ENCODE measurements at regions not wholly inside any gene's neighbourhood (a gene's known extent, or its start where the extent isn't known, plus 50 kb on each side); places are given as distances from the start of the nearest gene placed in this dataset.
"Not testable (repeated sequence)": the region's sequence is repeated elsewhere in the genome, so short reads cannot be mapped to it uniquely, and the experiment has no call there.

DNA sequence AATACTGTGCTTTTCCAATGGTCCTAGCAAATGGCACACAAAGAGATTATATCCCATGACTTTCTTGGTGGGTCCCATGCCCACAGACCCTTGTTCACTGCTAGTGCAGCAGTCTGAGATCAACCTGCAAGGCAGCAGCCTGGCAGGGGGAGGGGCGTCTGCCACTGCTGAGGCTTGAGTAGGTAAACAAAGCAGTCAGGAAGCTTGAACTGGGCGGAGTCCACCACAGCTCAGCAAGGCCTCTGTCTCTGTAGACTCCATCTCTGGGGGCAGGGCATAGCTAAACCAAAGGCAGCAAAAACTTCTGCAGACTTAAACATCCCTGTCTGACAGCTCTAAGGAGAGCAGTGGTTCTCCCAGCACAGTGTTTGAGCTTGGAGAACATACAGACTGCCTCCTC lies 82.9 kb downstream of the ZNF737 start:
- DNase-seq (ENCODE audit: low spot score) = no peak

DNA sequence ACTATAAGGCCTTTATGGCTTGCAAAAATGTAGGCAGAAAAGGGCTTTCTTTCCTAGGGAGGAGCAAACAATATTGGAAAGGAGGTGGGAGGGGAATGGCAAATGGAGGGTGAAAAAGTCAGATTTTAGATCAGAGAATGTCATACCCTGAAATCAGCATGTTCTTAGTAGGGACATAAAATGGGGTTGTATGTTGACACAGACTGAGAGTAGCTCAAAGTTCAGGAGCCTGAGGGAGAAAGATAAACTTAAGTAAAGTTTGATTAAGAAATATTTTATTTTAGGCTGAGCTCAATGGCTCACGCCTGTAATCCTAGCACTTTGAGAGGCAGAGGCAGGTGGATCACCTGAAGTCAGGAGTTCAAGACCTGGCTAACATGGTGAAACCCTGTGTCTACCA lies 83.8 kb downstream of the ZNF737 start:
- DNase-seq (ENCODE audit: low spot score) = no peak

DNA sequence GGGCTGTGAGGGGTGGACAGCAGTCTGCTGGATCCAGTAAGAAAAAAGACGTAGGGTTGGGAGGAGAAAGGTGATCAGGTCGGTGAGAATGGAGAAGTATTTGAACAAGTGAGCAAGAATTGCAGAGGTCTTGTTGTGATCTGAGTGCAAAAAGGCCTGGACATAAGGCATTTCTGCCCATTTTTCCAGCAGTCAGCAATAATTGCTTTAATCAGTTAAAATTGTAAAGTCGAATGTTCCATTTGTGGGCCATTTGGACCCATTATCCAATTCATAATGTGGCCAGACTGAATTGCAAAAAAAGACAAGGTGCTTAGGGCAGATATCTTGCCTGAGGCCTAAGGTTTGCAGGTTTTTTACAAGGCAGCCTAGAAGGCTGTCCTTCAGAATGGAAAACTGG lies 86.1 kb downstream of the ZNF737 start:
- DNase-seq (ENCODE audit: low spot score) = no peak

DNA sequence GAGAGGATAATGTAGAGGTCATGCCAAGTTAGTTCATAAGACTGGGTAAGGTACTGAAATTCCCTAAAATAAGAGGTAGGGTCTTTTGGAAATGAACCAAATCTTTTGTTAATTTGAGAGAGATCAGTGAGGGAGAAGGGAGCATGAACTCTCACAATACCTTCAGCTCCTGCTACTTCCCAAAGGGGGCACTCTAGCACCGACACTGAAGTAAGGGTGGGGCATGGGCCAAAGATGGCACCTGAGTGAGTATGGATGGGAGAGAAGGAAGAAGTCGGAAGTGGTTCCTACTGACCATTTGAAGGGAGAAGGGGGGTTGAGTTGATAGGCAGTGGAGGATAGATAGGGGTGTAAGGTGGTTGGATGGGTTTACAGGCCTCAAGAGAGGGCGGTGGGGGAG lies 86.6 kb downstream of the ZNF737 start:
- no peak for DNase-seq (ENCODE audit: low spot score)

DNA sequence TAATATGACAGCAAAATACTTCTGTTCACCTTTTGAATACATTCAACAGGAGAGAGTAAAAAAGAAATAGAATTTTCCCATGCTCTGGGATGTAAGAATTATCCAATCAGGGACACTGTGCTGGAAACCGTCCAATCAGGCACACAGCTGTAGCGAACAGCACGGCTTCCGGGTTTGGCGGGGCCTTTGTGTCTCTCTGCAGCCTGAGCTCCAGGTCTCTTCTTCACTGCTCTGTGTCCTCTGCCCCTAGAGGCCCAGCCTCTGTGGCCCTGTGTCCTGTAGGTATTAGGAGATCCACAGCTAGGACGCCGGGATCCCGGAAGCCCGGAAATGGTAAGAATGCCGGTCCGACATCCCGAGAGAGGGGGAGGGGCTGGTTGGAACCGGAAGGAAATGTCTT lies 92.7 kb downstream of the ZNF737 start:
- DNase-seq (ENCODE audit: low spot score) = no peak

DNA sequence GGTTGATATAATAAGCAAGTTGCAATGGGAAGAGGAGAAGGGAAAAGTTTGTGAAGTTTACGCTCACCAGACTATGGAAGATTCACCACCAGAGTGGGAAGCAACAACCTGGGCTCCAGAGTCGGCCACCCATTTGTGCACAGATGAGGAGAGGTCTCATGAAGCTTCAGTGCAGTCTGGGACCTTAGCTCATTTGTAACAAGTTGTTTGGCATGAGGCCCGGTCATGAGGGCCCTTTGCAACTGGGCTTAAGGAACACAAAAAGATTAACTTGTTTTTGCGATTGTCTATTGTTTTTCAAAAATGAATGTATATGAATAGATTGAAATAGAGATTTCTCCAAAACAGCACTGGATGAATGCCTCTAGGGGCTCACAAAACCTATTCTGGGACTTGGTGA lies 94.2 kb downstream of the ZNF737 start:
- no peak for DNase-seq (ENCODE audit: low spot score)

DNA sequence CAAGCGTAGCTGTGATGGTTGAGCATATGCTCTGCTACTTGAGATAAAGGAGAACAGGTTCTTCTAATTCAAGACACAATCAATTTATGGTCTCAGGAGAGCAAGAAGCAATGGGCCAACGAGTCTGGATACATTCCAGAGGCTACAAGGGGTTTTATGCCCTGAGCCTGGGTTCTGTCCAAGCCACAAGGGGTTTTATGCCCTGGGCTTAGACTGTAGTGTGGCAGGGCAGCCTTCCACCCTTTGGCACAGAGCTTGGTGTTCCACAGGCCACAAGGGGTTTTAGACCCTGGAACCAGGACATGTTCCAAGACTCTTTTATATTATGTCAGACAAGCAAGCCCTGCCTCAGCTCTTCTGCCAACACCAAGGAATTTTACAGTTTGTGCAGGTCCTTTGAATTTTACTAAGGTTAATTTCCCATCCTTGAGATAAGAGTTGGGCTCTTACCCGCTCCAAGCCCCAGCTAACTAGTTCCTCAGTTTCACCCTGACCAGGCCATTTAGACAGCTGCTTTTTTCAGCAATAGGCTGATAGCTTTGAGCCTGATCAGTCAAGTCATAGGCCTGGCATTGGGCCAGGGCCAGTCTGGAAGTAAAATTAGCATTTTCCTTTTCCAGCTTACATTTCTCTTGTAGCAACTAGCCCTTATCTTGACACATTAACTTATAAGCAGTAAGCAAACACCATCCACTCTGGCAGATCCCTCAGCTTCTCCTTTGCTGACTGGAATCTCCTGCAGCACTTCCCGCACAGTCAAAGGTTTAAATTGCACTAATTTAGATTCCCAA lies 95.0 kb downstream of the ZNF737 start:
- no peak for DNase-seq (ENCODE audit: low spot score)

DNA sequence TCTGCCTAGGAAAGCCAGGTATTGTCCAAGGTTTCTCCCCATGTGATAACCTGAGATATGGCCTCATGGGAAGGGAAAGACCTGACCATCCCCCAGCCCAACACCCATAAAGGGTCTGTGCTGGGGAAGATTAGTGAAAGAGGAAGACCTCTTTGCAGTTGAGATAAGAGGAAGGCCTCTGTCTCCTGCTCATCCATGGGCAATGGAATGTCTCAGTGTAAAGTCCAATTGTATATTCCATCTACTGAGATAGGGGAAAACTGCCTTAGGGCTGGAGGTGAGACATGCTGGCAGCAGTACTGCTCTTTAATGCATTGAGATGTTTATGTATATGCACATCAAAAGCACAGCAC lies 99.0 kb downstream of the ZNF737 start:
- DNase-seq (ENCODE audit: low spot score) = not testable (repeated sequence)

DNA sequence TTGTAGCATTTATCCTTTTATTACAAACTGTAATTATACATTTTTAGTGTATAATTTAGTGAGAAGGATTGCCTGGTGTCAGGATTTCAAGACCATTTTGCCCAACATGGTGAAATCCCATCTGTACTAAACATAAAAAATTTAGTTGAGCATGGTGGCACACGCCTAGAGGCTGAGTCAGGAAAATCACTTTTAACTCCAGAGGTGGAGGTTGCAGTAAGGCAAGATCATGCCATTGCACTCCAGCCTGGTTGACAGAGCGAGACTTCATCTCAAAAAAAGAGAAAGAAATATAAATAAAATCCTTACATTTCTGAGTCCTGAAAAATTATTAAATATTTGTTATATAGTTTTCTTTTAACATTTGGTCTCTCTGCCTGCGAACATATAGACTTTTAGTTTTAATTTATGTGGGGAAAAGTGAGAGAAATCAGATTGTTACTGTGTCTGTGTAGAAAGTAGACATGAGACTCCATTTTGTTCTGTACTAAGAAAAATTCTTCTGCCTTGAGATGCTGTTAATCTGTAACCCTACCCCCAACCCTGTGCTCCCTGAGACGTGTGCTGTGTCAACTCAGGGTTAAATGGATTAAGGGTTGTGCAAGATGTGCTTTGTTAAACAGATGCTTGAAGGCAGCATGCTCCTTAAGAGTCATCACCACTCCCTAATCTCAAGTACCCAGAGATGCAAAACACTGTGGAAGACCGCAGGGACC lies 99.5 kb downstream of the ZNF737 start:
- DNase-seq (ENCODE audit: low spot score) = not testable (repeated sequence)

DNA sequence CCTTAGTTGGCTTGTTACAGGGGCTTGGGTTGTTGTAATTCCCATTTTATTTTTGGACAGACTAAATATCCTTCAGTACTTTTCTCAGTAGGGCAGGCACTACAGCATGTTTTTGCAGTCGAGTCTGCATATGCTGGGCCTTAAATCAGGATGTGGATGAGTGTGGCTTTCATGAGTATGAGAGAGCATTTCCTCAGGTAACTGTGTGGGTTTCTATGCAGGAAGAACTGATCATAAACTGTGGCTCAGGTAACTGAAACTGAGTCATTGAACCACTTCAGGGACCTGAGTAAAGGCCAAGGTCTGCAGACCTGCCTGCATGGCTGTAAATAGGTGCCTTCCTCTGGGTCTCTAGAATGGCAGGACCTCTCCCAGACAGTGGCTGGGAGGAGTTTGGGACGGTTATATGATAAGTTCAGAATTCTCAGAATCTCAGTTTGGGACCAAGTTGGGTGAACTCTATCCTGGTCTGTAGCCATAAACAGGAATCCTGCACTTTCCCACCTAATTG lies 112.1 kb downstream of the ZNF737 start:
- DNase-seq (ENCODE audit: low spot score) = no peak

DNA sequence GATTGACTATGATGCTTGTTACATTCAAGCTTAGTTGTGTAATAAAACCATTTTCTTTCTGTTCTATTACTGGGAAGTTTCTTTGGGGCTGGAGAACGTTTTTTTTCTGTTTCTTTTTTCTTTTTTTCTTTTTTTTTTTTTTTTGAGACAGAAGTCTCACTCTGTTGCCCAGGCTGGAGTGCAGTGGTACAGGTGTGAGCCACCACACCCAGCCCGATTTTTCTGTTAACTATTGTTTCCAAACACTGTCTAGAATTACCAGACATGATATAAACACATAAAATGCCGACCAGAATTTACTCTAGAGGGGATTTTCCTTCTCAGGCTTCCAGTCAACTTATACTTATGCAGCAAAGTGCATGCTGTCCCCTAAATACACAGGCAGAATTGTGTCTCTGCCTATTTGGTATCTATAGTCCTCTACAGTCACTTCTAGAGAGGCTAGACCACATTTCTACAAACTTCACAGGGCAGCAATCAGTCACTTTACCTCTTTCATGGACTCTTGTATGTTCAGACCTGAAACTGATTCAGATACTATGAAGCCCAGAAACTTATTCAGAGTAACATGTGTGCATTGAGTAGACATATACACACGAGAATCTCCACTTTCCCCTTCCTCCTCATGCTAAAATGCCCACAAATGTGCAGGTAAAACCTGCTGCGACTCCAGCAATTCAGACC lies 121.2 kb downstream of the ZNF737 start:
- no peak for DNase-seq (ENCODE audit: low spot score)

DNA sequence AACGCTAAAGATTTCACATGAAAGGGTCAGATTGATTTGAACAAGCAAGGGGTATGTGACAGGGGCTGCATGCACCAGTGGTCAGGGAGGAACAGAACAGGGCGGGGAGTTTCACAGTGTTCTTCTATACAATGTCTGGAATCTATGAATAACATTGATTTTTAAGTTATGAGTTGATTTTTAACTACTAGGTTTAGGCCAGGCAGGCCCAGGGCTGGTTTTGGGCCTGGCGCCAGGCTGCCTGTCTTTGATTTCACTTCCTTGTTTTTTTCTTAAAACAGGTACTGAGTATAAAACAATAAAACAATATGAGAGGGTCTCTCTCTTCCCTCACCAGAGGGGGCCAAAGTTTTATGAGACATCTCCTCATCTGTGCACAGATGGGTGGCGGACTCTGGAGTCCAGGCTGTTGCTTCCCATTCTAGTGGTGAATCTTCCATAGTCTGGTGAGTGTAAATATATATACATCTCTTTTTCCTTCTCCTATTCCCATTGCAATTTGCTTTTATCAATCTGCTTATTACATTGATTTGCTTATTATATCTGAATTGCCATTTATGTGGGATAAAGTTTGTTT lies 133.2 kb downstream of the ZNF737 start:
- DNase-seq (ENCODE audit: low spot score) = not testable (repeated sequence)

DNA sequence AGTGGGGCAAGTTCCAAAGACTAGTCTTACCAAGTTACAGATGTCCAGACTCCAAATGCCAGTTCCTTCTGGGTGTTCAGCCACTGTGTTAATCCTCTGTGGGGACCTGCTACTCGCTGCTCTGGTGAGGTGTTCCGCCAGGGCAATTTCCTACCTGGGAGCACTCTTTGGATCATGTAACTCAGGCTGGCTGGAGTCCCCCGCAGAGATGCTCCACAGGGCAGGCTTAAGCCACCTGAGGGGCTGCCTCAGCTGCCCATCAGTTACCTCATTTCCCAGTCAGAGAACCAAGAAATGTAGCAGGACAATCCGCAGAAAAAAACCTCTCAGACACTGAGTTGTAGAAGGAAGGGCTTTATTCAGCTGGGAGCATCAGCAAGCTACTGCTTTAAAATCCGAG lies 133.8 kb downstream of the ZNF737 start:
- no peak for DNase-seq (ENCODE audit: low spot score)

DNA sequence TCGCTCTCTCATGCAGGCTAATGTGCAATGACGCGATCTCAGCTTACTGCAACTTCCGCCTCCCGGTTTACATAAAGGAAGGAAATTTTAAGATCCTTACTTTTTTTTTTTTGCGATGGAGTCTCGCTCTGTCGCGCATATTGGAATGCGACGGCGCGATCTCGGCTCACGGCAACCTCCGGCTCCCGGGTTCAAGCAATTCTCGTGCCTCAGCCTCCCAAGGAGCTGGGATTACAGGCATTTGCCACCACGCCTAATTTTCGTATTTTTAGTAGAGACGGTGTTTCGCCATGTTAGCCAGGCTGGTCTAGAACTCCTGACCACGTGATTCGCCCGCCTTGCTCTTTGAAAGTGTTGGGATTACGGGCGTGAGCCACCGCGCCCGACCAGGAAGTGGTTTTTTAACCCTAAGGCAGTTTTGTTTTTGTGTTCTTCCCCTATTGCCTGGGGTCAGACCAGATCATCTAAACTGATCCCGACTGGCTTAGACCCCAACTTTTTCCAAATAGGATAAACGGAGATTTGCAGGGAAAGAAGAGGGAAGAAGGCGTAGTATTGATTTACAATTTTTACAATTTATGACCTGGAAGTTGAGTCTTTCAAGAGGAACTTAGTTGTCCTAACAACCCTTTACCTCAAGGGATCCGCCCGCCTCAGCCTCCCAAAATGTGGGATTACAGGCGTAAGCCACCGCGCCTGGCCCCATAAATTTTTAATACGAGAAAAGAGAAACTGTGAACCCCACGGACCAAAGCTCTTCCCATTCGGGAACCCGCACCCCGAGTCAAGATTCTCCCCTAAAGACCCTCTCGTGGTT lies 142.0 kb downstream of the ZNF737 start:
- peak; percentile 29 for DNase-seq (ENCODE audit: low spot score)

DNA sequence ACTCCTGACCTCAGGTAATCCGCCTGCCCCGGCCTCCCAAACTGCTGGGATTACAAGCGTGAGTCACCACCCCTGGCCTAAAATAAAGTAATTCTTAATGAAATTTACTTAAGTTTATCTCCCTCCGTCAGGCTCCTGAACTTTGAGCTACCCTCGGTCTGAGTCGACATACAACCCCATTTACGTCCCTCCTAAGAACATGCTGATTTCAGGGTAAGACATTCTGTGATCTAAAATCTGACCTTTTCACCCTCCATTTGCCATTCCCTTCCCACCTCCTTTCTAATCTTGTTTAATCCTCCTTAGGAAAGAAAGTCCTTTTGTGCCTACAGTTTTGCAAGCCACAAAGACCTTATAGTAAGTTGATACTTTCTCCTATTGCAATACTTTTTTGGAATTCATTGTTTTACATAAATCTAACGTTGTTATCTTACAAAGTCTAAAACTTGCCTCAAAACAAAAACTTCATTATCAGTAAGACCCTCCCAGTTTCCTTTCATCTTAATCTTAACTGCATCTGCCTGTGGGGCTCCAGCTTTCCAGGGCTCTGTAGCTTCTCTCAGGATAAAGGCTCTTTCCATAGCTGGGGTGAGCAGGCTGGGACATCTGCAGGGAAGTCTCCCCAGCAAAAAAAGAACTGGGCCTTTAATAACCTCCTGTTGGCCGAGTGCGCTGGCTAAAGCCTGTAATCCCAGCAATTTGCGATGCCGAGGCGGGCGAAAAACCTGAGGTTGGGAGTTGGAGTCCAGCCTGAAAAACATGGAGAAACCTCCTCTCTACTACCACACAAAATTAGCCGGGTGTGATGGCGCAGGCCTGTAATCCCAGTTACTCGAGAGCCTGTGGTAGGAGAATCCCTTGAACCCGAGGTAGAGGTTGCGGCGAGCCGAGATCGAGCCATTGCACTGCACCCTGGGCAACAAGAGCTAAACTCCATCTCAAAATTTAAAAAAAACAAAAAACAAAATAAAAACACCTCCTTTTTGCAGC lies 143.1 kb downstream of the ZNF737 start:
- no peak for DNase-seq (ENCODE audit: low spot score)

DNA sequence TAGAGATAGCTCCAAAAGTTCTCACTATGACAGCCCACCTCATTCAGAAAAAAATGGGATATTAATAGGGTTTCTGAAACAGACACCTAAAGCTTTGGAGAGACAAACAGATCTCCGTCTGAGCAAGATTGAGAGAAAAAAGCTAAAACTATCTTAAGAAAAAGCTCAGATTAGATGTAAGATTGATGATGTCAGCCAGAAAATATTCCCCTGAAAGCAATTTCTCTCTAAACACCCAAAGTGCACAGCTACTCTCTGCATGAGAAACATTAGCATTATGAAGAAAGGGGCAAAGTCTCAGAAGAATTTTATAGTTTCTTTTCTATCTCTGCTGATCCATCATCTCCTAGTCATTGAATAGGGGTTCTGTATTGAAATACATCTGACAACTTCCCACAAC lies 148.9 kb downstream of the ZNF737 start:
- no peak for DNase-seq (ENCODE audit: low spot score)

DNA sequence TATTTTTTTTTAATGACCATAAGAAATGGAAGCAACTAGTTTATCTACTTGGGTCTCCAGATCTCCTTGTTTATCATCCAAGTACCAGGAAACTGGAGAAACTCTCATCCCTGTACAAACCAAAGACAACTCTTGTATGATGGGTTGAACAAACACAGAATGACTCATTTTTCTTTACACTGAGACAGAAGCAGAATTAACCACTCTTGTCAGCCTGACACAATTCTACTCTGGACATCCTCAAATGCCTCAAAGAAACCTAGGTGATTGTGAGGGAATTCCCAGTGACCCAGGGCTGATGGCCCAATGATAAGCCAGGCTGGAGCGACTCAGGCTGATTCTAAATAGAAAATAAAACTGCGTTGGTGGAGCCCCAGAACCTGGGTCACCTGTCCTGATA lies 151.5 kb downstream of the ZNF737 start:
- DNase-seq (ENCODE audit: low spot score) = no peak

DNA sequence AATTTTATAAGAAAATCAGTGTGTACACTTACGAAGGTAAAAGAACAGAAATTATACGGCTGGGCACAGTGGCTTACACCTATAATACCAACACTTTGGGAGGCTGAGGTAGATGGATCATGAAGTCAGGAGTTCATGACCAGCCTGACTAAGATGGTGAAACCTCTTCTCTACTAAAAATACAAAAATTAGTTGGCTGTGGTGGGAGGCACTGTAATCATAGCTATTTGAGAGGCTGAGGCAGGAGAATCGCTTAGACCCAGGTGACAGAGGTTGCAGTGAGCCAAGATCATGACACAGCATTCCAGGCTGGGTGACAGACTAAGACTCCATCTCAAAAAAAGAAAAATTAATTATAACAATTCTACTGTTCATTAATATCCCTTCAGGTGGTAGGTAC lies 151.9 kb downstream of the ZNF737 start:
- DNase-seq (ENCODE audit: low spot score) = no peak

DNA sequence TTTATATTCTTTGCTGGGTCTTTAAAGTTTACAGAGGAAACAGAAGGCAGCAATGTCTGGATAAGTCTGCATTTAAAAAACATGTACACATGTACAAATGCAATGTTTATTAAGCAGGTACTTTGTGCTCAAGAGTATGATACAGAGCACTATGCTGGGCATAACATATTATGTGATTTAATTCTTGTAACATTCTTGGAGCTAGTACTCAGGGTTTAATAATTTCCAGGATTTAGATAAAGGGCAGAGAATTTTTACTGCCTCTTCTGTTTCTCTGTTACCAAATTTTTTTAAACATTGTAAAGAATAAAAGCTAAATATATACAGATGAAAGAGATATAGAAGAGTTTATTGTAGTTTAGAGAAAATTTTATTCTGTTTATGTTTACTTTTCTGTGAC lies 152.7 kb downstream of the ZNF737 start:
- DNase-seq (ENCODE audit: low spot score) = no peak

DNA sequence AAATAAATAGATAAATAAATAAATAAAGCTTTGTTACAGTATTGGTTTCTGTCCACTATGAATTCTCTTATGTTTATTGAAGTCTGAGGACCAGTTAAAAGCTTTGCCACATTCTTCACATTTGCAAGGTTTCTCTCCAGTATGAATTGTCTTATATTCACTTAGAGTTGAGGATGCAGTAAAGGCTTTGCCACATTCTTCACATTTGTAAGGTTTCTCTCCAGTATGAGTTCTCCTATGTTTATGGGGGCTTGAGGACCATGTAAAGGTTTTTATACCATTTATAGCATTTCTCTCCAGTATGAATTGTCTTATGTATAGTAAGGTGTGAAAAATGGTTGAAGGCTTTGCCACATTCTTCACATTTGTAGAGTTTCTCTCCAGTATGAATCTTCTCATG lies 168.3 kb downstream of the ZNF737 start:
- no peak for DNase-seq (ENCODE audit: low spot score)
